Fibroblast of peridontal ligament (primary cell): ENCODE measurements at regions not wholly inside any gene's neighbourhood (a gene's known extent, or its start where the extent isn't known, plus 50 kb on each side); places are given as distances from the start of the nearest gene placed in this dataset.
"Not testable (repeated sequence)": the region's sequence is repeated elsewhere in the genome, so short reads cannot be mapped to it uniquely, and the experiment has no call there.

Experiments used
- DNase-seq: peaks from one replicate; pipeline ENCODE4 v3.0.0-alpha.2; 2010; ENCODE audit errors: extremely low read depth

DNA sequence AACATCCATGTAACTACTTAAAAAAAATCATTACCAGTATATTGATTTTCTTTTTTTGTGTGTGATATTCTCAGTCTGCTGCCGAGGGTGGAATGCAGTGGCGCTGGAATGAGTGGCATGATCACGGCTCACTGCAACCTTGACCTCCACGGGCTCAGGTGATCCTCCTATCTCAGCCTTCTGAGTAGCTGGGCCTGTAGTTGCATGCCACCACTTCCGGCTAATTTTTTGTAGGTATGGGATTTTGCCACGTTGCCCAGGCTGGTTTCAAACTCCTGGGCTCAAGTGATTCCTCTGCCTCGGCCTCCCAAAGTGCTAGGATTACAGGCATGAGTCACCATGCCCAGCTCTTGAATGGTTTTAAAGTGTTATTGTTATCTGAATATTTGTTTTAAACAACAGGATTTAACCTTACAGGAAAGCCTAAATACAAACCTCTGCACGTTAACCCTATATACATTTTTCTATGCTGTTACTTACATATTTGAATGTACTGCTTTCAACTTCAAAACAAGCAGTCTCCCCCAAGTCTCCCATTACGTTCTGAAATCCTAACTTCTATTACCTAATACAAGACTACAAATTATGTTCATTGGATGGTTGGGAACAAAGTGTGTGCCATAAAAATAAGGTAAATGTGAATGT is 61.7 kb downstream of the KPNA2 start:
- no peak for DNase-seq

DNA sequence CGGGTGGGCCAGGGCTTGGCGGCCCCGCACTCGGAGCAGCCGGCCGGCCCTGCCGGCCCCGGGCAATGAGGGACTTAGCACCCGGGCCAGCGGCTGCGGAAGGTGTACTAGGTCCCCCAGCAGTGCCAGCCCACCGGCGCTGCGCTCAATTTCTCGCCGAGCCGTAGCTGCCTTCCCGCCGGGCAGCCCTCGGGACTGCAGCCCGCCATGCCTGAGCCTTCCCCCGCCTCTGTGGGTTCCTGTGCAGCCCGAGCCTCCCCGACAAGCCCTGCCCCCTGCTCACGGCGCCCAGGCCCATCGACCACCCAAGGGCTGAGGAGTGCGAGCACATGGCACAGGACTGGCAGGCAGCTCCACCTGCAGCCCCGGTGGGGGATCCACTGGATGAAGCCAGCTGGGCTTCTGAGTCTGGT is 63.8 kb downstream of the KPNA2 start:
- not testable (repeated sequence) for DNase-seq

DNA sequence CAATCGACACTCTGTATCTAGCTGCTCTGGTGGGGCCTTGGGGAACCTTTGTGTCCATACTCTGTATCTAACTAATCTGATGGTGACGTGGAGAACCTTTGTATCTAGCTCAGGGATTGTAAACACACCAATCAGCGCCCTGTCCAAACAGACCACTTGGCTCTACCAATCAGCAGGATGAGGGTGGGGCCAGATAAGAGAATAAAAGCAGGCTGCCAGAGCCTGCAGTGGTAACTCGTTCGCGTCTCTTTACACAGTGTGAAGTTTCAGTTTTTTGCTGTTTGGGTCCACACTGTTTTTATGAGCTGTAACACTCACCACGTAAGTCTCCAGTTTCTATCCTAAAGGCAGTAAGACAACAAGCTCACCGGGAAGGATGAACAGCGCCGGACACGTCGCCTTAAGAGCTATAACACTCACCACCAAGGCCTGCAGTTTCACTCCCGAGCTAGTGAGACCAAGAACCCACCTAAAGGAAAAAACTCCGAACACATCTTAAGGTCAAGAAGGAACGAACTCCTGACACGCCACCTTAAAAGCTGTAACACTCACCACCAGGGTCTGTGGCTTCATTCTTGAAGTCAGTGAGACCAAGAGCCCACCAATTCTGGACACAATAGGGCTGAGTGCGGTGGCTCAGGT is 64.6 kb downstream of the KPNA2 start:
- DNase-seq: no peak

DNA sequence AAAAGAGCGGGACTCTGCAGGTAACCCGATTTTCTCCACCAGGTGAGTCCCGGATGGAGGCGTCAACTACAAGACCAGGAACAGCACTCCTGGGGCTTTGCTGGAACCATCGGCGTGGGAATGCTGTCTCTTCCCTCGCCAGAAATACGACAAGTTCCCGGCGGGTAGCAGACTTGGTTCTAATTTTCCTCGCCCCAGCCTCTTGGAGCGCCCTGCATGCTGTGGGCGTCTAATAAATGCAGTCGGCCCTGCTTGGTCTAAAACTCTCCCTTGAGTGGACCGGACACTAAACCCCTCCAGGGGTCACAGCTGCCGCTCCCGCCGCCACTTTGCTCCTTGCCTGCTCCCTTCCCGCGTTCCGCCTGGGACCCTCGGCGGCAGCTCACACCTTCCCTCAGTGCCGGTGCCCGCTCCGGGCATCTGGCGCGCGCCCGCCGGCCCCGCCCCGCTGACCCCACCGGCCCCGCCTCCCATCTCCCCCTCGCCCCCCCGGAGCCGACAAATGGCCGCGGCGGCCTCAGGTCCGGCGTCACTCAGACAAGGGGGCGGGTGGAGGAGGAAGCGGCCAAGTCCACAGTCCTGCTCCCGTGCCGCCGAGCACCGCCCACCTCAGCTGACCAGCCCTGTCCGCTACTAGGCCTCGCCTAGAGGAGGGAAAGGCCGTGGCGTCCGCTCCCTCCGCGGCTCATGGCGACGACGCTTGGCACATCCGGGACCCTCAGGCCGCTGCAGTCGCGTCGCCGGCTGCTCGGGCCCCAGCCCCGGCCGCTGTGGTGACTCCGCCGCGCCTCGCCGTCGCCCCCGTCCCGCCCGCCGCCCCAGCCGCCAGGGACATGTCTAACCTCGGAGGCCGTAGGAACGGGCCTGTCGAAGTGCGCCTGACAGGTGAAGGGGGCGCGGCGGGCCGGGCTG is 65.8 kb downstream of the KPNA2 start:
- peak; percentile 83 for DNase-seq

DNA sequence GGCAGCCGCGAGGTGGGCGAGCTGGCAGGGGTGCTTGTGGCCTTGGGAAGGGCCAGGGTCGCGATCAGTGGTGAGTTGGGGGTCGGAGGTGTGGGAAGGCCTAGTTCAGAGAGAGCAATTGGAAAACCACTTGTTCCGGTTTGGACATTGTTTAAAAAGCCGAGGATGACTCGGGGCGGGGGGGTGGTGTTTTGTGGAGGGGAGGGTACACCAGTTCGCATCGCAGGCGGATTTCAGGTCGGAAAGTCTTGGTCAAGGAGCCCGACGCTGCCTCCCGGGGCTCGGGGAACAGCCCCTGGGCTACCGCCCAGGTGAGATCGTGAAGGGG is 66.4 kb downstream of the KPNA2 start:
- no peak for DNase-seq

DNA sequence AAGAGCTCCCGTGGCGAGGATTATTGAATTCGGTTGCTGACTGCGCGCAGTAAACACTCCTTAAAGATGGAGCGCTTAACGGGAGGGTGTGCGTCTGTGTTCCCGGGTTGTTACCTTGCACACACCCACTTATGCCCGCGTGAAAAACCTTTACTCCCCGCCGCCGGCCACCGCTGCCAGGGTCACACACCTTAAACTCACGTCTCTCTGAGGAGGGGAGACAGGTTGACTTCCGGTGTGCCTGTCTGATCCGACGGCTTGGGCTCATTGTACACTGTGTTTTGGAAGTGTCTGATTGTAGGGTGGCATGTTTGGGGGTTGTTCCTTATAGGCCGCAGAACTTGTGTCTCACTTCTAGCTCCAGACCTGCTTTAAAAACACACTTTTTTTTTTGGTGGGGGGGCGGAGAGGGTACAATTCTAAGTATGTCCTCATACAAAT is 66.8 kb downstream of the KPNA2 start:
- no peak for DNase-seq

DNA sequence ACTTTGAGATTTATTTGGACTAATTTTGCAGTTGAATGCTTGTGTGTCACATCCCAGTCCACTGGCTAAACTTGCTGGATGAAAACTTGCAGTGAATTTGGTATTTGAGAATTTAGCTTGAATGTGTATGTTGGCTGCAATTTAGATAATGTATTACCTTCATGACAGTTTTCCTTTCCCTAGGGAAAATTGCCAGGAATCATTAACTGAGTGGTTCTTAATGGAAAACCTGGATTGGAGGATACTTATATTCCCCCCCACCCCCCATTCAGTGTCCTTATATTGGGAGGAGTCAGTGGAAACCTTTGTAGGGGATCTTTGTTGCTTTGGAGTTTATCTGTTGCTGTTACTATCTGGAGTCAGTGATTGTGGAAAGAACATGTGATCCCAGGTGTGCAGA is 67.6 kb downstream of the KPNA2 start:
- no peak for DNase-seq

DNA sequence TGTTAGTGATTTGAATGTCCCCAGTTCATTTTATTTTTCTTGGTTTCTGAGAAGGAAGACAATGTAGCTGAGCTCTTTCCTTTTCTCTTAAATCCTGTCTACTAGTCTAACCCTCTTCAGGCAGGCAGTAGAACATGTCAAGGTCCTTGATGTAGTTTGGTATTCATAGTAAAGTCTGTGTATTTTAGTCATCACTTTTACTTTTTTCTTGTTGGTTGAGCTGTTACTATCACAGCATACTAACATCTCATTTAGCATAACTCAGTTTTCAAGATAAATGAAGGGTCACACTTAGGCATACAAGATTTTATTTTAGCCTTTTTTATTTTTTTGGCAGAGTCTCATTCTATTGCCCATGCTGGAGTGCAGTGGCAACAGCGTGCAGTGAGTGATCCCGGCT is 70.5 kb downstream of the KPNA2 start:
- DNase-seq: no peak

DNA sequence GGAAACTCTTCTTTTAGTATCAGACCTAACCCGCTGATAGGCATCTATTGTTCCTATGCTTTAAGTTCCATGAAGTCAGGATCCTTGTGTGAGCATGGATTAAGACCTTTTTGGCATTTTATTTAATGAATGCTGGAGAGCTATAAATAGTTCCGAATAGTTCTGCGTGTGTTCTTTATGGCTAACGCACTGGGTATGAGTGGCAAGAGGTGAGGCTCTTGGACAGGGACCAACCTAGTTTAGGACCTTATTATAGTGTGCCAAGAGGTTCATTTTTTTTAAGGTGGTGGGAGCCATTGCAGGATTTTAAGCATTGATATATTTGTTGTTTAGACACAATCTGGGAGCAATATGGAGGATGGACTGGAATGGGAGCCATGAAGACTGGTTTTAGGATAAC is 71.8 kb downstream of the KPNA2 start:
- DNase-seq: no peak

DNA sequence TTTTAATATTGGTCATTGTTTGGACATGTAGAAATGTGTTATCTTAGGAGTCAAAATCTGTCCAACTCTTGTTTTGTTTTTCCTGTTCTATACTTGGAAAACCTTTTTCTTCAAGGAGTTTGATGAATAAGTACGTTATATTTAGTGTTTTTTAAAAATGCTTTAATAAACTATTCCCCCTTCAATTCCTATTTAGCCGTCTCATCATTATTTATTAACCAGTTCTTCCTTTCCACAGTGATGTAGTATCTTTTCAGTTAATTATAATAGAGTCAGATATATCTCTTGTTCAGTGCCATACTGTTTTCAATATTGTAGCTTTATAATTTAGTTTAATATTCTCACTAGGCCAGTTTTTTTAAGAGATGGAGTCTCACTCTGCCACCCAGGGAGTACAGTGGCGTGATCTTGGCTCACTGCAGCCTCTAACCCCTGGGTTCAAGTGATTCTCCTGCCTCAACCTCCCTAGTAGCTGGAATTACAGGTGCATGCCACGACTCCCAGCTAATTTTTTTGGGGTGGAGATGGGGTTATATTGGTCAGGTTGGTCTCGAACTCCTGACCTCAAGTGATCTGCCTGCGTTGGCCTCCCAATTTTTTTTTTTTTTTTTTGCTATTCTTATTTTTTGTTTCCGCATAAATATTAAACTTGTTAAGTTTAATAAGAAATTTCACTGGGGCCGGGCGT is 72.9 kb downstream of the KPNA2 start:
- no peak for DNase-seq

DNA sequence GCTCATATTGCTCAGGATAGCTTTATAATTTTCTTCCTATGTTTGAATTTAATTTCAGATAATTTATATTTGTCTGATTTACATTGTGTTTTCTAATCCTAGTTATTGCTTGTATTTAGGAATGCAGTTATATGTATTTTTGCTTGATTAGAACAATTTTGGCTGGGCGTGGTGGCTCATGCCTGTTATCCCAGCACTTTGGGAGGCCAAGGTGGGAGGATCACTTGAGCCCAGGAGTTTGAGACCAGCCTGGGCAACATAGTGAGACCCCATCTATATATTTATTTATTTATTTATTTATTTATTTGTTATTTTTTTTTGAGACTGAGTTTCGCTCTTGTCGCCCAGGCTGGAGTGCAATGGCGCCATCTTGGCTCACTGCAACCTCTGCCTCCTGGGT is 73.9 kb downstream of the KPNA2 start:
- not testable (repeated sequence) for DNase-seq

DNA sequence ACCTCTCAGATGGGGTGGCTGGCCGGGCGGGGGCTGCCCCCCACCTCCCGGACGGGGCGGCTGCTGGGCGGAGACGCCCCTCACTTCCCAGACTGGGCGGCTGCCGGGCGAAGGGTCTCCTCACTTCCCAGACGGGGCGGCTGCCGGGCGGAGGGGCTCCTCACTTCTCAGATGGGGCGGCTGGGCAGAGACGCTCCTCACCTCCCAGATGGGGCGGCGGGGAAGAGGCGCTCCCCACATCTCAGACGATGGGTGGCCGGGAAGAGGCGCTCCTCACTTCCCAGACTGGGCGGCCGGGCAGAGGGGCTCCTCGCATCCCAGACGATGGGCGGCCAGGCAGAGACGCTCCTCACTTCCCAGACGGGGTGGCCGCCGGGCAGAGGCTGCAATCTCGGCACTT is 80.7 kb downstream of the KPNA2 start:
- DNase-seq: not testable (repeated sequence)

DNA sequence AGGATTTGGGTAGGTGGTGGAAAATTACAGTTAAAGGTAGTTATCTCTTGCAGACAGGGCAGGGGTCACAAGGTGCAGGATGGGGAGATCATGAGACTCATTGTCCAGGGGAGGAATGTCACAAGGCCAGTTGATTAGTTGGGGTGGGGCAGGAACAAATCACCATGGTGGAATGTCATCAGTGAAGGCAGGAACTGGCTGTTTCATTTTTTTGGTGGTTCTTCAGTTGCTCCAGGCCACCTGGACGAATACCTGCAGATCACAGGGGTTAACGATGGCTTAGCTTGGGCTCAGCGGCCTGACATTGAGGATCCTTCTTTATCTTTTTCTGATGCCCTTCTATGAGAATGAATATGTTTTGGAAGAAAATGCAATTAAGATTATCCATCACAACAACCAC is 87.1 kb downstream of the KPNA2 start:
- no peak for DNase-seq

DNA sequence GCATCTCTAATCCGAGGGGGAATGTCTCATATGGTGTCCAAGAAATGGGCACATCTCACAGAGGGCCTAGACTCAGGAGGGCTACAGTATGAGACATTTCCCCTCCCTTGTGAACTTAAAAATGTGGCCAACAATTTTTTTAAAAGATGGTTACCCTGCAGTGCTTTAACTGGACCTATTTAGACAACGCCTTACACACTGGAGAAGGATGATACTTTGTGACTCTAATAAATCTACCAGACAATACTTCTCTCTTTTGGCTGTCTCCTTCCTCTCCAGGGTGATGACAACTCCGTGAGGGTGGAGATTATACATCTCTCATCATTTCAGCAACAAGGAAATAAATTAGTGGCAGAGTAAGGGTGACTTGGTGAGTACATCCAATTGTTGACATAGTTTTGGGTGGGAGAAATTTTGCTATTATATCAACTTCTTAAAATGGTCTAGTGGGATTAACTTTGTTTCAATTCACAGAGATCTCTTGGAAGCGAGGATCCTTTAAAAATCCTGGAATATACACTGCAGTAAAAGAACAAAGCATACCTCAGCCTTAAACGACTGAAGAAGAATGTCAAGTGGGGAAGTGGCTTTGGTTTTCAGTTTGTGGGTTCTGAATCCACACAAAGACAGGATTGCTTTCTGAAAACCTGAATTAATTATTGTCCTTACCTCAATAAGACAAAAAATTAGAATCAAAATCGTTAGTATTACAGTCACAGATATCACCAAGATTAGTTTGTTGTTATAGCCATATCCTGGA is 89.8 kb downstream of the KPNA2 start:
- no peak for DNase-seq

DNA sequence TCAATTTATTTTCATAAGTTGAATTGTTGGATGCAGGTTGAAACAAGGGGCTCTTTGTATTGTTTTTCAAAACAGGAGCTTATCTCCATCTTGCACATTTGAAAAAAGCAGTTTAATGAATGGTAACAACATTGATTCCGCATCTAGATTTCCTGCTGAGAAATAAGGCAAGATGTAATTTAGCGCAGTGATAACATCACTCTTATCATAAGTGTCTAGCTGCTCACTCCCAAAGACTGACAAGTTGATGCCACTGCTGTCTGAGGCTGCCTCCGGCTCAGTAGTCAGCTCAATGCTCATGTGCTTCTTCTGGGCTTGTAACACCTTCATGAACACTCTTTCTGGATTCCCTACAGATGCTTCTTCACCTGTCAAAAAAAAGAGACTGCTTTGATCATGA is 92.4 kb downstream of the KPNA2 start:
- DNase-seq: no peak

DNA sequence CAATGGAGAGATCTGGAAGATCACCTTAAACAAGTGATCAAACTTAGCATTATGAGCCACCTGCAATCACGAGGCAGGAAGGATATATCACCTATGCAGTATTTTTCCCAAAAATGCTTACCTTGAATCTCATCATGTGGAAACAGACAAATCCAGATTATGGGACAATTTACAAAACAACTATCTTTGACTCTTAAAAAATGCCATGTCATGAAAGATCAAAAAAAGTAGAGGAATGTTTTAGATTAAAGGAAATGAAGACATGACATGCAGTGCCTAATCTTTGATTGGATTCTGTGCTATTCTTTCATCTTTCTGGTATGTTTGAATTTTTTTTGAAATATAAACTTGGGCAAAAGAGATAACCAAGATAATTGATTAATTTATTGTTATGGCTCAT is 95.9 kb downstream of the KPNA2 start:
- peak; percentile 2 for DNase-seq

DNA sequence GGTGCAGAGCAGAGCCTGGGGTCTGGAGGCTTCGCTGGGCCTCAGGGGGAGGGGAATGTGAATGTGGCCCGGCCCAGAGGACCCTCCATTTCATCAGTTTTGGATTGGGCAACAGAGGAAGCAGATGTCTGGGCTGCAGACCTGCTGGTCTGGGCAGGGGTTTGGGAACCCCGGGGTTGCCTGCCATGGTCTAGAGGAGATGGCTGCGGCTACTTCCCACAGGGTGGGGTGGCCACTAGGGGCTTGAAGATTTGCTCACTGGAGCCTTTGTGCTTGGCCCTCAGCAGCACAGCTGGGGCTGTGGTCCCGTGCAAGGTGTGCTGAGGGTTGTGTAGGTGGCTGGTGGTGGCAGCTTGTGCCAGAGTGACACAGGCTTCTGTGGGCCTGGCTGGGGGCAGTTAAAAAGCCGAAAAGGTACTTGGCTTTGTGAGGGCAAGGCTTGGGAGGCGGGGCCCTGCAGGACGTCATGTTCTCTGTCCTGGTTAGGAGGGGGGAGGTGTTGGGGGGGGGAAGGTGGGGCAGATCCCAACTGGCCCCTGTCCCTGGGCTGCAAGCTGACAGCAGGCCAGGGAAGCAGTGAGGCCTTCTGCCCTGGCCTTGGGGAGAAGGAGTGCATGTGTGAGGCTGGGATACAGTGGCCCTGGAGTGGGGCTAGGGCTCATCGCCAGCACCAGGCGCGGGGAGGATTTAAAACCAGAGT is 98.0 kb downstream of the KPNA2 start:
- DNase-seq: no peak

DNA sequence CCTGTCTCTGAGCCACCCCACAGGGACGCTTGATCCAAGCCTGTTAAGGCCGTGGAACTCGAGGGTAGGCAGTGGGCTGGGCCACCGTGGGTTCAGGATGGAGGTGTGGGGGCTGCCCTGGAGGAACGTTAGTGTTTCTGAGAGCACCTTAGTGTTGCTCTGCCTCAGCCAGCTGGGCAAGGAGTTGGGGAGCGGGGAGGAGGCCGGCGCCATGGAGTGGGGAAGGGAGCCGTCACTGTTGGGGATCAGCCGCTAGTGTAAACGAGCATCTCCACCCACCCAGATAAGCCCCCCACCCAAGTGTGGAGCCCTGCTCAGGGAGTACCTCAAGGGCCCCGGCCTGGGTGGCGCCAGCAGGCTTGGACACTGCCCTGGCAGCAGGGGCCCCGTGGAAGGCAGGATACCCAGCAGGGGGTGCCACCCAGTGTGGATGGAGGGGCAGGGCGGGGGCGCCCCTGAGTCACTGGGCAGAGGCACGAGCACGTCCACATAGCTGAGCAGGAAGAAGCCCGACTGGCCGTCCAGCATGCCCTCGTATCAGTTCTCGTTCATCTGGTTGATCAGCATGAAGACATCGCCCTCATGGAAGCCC is 98.6 kb downstream of the KPNA2 start:
- DNase-seq: no peak

DNA sequence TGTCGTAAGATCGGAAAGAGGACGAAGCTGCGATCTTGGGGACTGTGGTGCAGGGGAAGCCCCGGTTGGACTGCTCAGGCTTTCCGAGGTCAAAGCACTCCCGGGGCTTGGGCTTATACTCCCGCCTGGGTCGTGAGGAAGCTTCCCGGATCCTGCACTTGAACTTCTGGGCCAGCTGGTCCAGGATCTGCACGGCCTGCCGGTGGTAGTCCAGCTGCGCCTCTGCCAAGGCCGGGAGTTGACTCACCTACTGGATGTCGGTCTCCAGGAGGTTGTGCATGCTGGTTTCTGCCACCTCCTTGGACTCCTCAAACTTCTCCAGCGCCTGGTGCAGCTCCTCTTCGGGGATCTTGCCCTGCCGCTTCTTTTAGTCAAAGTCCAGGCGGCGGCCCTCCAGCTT is 99.2 kb downstream of the KPNA2 start:
- no peak for DNase-seq

DNA sequence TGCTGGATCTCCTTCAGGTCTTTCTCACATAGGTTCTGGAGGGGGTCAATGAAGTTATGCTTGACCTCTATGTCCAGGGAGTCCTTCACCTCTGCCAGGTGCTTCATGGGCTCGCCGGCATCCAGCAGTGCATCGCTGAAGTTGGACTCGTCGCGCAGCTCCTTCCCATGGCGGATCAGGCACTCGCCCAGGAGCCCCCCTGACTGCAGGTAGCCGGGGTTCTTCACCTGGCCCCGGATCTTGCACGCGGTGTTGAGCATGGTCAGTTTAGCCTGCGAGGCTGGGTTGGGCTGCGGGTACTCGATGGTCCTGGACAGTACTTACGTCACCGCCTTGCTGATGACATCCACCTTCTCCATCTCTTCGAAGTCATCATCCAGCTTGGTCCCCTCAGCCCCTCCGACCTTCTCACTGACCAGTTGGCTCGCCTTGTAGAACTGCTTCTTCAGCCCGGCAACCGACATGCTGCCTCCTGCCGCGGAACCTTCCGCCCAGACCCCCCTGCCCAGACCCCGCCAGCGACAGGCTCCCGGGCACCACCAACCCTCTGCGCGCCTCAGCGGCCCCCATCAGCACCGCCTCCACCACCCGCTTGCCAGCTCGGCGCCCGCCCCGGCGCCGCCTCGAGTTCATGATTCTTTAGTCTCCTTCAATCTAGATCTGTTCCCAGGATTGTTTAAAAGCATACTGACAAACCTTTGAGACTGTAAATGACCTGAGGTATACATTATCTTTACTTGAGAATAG is 99.8 kb downstream of the KPNA2 start:
- DNase-seq: no peak
